ENCODE measurements at regions not wholly inside any gene's neighbourhood (a gene's known extent, or its start where the extent isn't known, plus 50 kb on each side); places are given as distances from the start of the nearest gene placed in this dataset.

GRCh38 chr2:234438305-234438977 is 58.4 kb downstream of the ARL4C start:
- no peak overlapping the region for H3K4me3 ChIP-seq (ENCODE audit: low read depth, low read length)
- no peak for TF ChIP-seq CTCF (IDR thresholded peaks at IDR 0.05; ENCODE audit: low read depth, low read length, missing control alignments)
- no peak for DNase-seq (ENCODE audit: low read depth)

GRCh38 chr2:234437642-234438304 is 59.1 kb downstream of the ARL4C start:
- TF ChIP-seq CTCF (IDR thresholded peaks at IDR 0.05; ENCODE audit: low read depth, low read length, missing control alignments) = no peak
- H3K4me3 ChIP-seq (ENCODE audit: low read depth, low read length) = no peak overlapping the region
- no peak for DNase-seq (ENCODE audit: low read depth)

GRCh38 chr2:234436482-234436837 is 60.4 kb downstream of the ARL4C start:
- no peak for DNase-seq (ENCODE audit: low read depth)
- no peak for TF ChIP-seq CTCF (IDR thresholded peaks at IDR 0.05; ENCODE audit: low read depth, low read length, missing control alignments)
- H3K4me3 ChIP-seq (ENCODE audit: low read depth, low read length) = no peak overlapping the region

GRCh38 chr2:234435836-234436481 is 60.9 kb downstream of the ARL4C start:
- no peak for TF ChIP-seq CTCF (IDR thresholded peaks at IDR 0.05; ENCODE audit: low read depth, low read length, missing control alignments)
- DNase-seq (ENCODE audit: low read depth) = no peak

GRCh38 chr2:234433201-234433600 is 63.7 kb downstream of the ARL4C start:
- no peak for DNase-seq (ENCODE audit: low read depth)
- H3K4me3 ChIP-seq (ENCODE audit: low read depth, low read length) = no peak overlapping the region
- no peak for TF ChIP-seq CTCF (IDR thresholded peaks at IDR 0.05; ENCODE audit: low read depth, low read length, missing control alignments)

More at GRCh38 chr2:234435836-234436481, 60.9 kb downstream of the ARL4C start:
- no peak overlapping the region for H3K4me3 ChIP-seq (ENCODE audit: low read depth, low read length)

GRCh38 chr2:234430871-234431270 is 66.0 kb downstream of the ARL4C start:
- H3K4me3 ChIP-seq (ENCODE audit: low read depth, low read length) = no peak overlapping the region
- no peak for DNase-seq (ENCODE audit: low read depth)
- no peak for TF ChIP-seq CTCF (IDR thresholded peaks at IDR 0.05; ENCODE audit: low read depth, low read length, missing control alignments)

All from GM12864 (cell line).